Adrenal gland (tissue), 9 donors: ENCODE measurements at regions not wholly inside any gene's neighbourhood (a gene's known extent, or its start where the extent isn't known, plus 50 kb on each side); places are given as distances from the start of the nearest gene placed in this dataset.

ENCODE experiments used
- DNase-seq, 7 donors: peaks; one replicate each; pipeline ENCODE4 v3.0.0-alpha.2; 2019 to 2020
- H3K27ac ChIP-seq, 5 donors: fragments of 200-600 bp; sonication (generic) in 4 of 5; 1 replicate in 3 of 5; 2 replicates in 2 of 5; pipeline versions ENCODE4 v1.5.1 to v1.8.0; 2016 to 2020; ENCODE audit warnings: mild to moderate bottlenecking in 1 of 5
- H3K27me3 ChIP-seq: fragments of 200-600 bp; 2 replicates; pipeline ENCODE4 v1.8.0; 2021
- H3K36me3 ChIP-seq, 2 donors: fragments of 200-600 bp; replicated peaks in 1 of 2; 1 replicate in 1 of 2; 2 replicates in 1 of 2; pipeline versions ENCODE4 v1.5.1 to v1.8.0; 2018 to 2022
- H3K4me1 ChIP-seq, 2 donors: fragments of 200-600 bp; replicated peaks in 1 of 2; 1 replicate in 1 of 2; 2 replicates in 1 of 2; pipeline versions ENCODE4 v1.5.1 to v1.8.0; 2018 to 2021
- H3K4me3 ChIP-seq, 4 donors: fragments of 200-600 bp; sonication (generic) in 3 of 4; one replicate each; pipeline ENCODE4 v1.5.1; 2016 to 2018
- H3K9me3 ChIP-seq, 3 donors: fragments of 200-600 bp; sonication (generic) in 1 of 3; replicated peaks in 1 of 3; 1 replicate in 2 of 3; 2 replicates in 1 of 3; pipeline versions ENCODE4 v1.5.1 to v1.8.0; 2016 to 2021
- CTCF ChIP-seq, 6 experiments: fragments of 450-650 bp in 4 of 6; fragments of 200-600 bp in 2 of 6; sonication (generic) in 1 of 6; IDR thresholded peaks; 1 replicate in 5 of 6; 2 replicates in 1 of 6; pipeline versions ENCODE4 v1.5.1 to v1.8.0; 2016 to 2021; ENCODE audit warnings: antibody characterized with exemption in 6 of 6, mild to moderate bottlenecking in 2 of 6, moderate library complexity in 1 of 6
- POLR2A ChIP-seq, 2 donors: fragments of 450-650 bp; IDR thresholded peaks; one replicate each; pipeline ENCODE4 v1.6.1; 2017; ENCODE audit warnings: antibody characterized with exemption in 2 of 2, mild to moderate bottlenecking in 2 of 2, moderate library complexity in 1 of 2
- WGBS, 4 donors: extraction: QIAGEN DNeasy Blood & Tissue Kit in 2 of 4; methylation state at CpG; one replicate each; pipeline versions ENCODE4 v1.1.5 to v1.1.7; 2013 to 2017; 5-methylcytosine and 5-hydroxymethylcytosine counted together
- intact Hi-C, 2 donors: fragments of 100-400 bp; cut with DNase I; formaldehyde crosslinking; loops; one replicate each; pipeline versions ENCODE4 v1.14.1 to v1.15.0; 2022 to 2023
- donor health status: healthy with polysubstance abuse.
- donor health status: Bipolar disorder and iron deficiency.
- donor health status: DM: yes; HTN: yes; CAD: no.
- donor health status: DM: no; HTN: no; CAD: no.
- donor health status: DM: no; HTN: no; CAD: no.

GRCh38 chr5:54620141-54620933 is 102.8 kb downstream of the SNX18 start:
- no peak for DNase-seq
- 79 to 85% (median 82%) methylated on average over 3 of the region's 3 CpGs for WGBS, 4 donors

GRCh38 chr5:54619731-54620130 is 102.2 kb downstream of the SNX18 start:
- no peaks in the 10 kb centered on the region for H3K27me3 ChIP-seq
- TF ChIP-seq CTCF (IDR thresholded peaks at IDR 0.05) (no peak), POLR2A (IDR thresholded peaks at IDR 0.05) (no peak)
- H3K36me3 ChIP-seq = no peaks in the 10 kb centered on the region
- 70 to 84% (median 82%) methylated on average over 2 of the region's 2 CpGs for WGBS, 4 donors
- no peak for DNase-seq
- peaks cover 0 to 6% of the 10 kb centered on the region in 2 donors for H3K4me1 ChIP-seq
- intact Hi-C loops = no loop called here
- H3K9me3 ChIP-seq = no peaks in the 10 kb centered on the region
- no peak overlapping the region for H3K27ac ChIP-seq
- no peak overlapping the region for H3K4me3 ChIP-seq

More at GRCh38 chr5:54620141-54620933, 102.8 kb downstream of the SNX18 start:
- H3K27me3 ChIP-seq = no peaks in the 10 kb centered on the region
- H3K4me1 ChIP-seq = peaks cover 0 to 6% of the 10 kb centered on the region in 2 donors
- H3K4me3 ChIP-seq = no peak overlapping the region
- intact Hi-C loops = no loop called here
- TF ChIP-seq CTCF (IDR thresholded peaks at IDR 0.05) = no peak
- TF ChIP-seq POLR2A (IDR thresholded peaks at IDR 0.05) = no peak
- H3K36me3 ChIP-seq = no peaks in the 10 kb centered on the region
- H3K27ac ChIP-seq = no peak overlapping the region
- H3K9me3 ChIP-seq = no peaks in the 10 kb centered on the region

GRCh38 chr5:54616518-54617220 is 99.1 kb downstream of the SNX18 start:
- Histone ChIP-seq H3K27ac (no peak overlapping the region), H3K27me3 (no peaks in the 10 kb centered on the region), H3K36me3 (no peaks in the 10 kb centered on the region), H3K4me1 (peaks cover 0 to 10% of the 10 kb centered on the region in 2 donors), H3K9me3 (no peaks in the 10 kb centered on the region), H3K4me3 (no peak overlapping the region)
- no peak for DNase-seq
- 84 to 89% (median 87%) methylated on average over 8 of the region's 8 CpGs for WGBS, 4 donors
- intact Hi-C loops = no loop called here
- TF ChIP-seq CTCF (IDR thresholded peaks at IDR 0.05) (no peak), POLR2A (IDR thresholded peaks at IDR 0.05) (no peak)

GRCh38 chr5:54616031-54616430 is 98.5 kb downstream of the SNX18 start:
- Histone ChIP-seq H3K4me1 (peaks cover 0 to 10% of the 10 kb centered on the region in 2 donors), H3K9me3 (no peaks in the 10 kb centered on the region), H3K27me3 (no peaks in the 10 kb centered on the region), H3K4me3 (no peak overlapping the region), H3K27ac (no peak overlapping the region), H3K36me3 (no peaks in the 10 kb centered on the region)
- WGBS, 4 donors = 33 to 51% (median 41%) methylated on average over 3 of the region's 3 CpGs
- DNase-seq = peak in 6 of 7 donors; percentile 24 to 59 (median 44)
- intact Hi-C loops = no loop called here
- TF ChIP-seq CTCF (IDR thresholded peaks at IDR 0.05) (no peak), POLR2A (IDR thresholded peaks at IDR 0.05) (no peak)
